ENCODE measurements at regions not wholly inside any gene's neighbourhood (a gene's known extent, or its start where the extent isn't known, plus 50 kb on each side); places are given as distances from the start of the nearest gene placed in this dataset.
"Not testable (repeated sequence)": the region's sequence is repeated elsewhere in the genome, so short reads cannot be mapped to it uniquely, and the experiment has no call there.

DNA sequence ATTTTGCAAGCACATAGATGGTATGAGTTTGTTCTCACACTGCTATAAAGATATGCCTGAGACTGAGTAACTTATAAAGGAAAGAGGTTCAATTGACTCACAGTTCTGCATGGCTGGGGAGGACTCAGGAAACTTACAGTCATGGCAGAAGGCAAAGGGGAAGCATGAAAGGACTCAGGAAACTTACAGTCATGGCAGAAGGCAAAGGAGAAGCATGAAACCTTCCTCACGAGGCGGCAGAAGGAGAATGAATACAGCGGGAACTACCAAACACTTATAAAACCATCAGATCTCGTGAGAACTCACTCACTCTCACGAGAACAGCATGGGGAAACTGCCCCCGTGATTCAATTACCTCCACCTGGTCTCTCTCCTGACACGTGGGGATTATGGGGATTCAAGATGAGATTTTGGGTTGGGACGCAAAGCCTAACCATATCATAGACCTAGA is 101.9 kb upstream of the NCOR2 start:
- H3K27me3 Mint-ChIP-seq; H3K4me1 Mint-ChIP-seq; DNase-seq; H3K36me3 Mint-ChIP-seq; H3K27ac Mint-ChIP-seq; H3K9me3 Mint-ChIP-seq; ATAC-seq (ENCODE audit: low read depth in 2 of 2); H3K4me3 Mint-ChIP-seq: not testable (repeated sequence)

DNA sequence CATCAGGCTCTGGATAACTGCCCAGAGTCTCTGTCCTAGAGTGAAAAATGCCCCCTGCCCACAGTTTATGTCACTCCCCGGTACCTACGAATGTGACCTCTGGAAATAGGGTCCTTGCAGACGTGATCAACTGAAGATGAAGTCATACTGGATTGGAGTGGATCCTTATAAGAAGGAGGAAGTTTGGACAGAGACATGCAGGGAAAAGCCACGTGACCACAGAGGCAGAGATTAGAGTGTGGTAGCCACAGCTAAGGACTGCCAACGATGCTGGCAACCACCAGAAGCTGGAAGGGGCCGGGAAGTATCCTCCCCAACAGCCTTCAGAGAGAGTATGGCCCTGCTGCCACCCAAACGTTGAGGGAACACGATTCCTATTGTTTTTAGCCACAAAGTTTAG is 101.2 kb upstream of the NCOR2 start:
- Mint-ChIP-seq H3K4me3 (no peak overlapping the region), H3K27me3 (peaks cover 0 to 7% (median 0%) of the 10 kb centered on the region in 3 donors), H3K9me3 (peaks cover 0 to 9% (median 5%) of the 10 kb centered on the region in 7 donors), H3K36me3 (peaks cover 0 to 9% of the 10 kb centered on the region in 2 donors), H3K27ac (no peak overlapping the region), H3K4me1 (no peaks in the 10 kb centered on the region)
- DNase-seq (no peak), ATAC-seq (ENCODE audit: low read depth in 2 of 2) (no peak)

DNA sequence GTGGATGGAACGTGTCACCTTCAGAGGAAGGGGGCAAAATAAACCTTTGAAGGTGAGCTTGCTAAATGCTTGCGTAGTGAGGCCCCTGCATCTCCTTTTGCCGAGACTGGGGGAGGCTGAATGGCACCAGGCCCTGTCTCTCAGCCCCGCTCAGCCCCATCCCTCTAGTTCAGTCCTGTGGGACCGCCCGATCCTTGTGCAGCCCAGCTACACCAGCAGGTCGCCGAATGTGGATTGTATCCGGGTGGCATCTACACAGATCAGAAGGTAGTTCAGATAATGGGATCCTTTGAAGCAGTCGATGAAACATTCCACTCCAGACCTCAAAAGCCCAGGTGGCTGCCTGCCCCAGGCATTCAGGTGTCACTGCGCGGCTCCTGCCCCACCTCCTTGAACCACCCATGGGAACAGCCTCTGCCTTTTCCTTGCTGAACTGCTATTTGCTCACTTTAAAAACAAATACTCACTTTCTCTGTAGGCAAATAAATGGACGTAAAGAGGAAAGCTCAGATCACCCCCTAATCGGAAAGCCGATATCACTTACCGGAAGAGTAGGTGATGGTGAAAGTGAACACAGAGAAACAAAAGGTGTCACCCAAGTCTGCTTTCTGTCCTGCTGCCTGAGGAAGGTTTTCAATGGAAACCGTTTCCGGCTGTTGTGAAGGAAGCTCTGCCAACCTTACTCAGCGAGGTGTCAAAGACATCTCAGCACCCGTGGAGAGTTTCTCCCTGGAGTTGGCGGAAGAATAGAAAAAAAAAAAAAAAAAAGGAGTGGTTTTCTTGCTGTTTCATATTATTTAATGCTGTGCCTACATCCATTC is 100.3 kb upstream of the NCOR2 start:
- ATAC-seq (ENCODE audit: low read depth in 2 of 2) = no peak
- peaks cover 0 to 7% (median 2%) of the 10 kb centered on the region in 3 donors for H3K27me3 Mint-ChIP-seq
- no peak overlapping the region for H3K4me3 Mint-ChIP-seq

DNA sequence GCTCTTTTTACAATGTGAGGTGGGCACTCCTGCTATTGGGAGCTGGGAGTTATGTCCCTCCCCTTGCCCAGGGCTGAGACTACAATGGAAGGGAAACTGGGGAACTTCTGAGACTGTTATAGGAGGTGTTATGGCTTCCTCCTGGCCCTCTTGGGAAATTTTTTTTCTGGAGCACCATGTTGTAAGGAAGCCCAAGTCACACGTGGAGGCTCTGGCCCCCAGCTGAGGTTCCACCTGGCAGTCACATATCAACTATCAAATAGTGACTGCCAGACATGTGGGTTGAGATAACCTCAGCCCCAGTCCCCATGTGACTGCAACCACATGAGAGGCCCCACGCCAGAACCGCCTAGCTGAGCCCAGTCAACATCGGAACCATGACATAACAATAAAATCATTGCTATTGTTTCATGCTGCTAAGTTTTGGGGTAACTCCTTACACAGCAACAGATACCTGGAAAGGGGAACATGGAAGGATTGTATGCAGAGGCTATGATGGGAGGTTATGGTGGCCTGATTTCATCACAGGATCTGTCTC is 99.4 kb upstream of the NCOR2 start:
- no peak for ATAC-seq (ENCODE audit: low read depth in 2 of 2)
- DNase-seq = no peak
- Mint-ChIP-seq H3K27ac (no peak overlapping the region), H3K9me3 (peaks cover 0 to 20% (median 14%) of the 10 kb centered on the region in 7 donors), H3K27me3 (peaks cover 0 to 7% (median 5%) of the 10 kb centered on the region in 3 donors), H3K4me3 (no peak overlapping the region), H3K36me3 (peaks cover 0 to 9% of the 10 kb centered on the region in 2 donors), H3K4me1 (no peaks in the 10 kb centered on the region)

More for the DNA sequence above, 100.3 kb upstream of the NCOR2 start:
- Mint-ChIP-seq H3K4me1 (no peaks in the 10 kb centered on the region), H3K27ac (no peak overlapping the region), H3K36me3 (peaks cover 0 to 9% of the 10 kb centered on the region in 2 donors), H3K9me3 (peaks cover 0 to 14% (median 9%) of the 10 kb centered on the region in 7 donors)
- no peak for DNase-seq

DNA sequence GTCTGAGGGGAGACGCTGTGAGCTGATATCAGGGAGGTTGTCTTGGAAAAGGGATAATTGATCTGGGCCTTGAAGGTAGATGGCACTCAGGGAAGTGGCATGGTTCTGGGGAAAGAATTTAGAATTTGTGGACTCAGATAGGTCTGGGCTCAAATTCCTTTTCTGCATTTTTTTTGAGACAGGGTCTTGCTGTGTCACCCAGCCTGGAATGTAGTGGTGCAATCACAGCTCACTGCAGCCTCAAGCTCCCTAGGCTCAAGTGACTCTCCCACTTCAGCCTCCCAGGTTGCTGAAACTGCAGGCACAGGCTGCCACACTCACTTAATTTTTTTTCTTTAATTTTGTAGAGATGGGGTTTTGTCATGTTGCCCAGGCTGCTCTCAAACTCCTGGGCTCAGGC is 98.1 kb upstream of the NCOR2 start:
- no peak for ATAC-seq (ENCODE audit: low read depth in 2 of 2)
- no peak for DNase-seq
- H3K4me1 Mint-ChIP-seq = no peaks in the 10 kb centered on the region

DNA sequence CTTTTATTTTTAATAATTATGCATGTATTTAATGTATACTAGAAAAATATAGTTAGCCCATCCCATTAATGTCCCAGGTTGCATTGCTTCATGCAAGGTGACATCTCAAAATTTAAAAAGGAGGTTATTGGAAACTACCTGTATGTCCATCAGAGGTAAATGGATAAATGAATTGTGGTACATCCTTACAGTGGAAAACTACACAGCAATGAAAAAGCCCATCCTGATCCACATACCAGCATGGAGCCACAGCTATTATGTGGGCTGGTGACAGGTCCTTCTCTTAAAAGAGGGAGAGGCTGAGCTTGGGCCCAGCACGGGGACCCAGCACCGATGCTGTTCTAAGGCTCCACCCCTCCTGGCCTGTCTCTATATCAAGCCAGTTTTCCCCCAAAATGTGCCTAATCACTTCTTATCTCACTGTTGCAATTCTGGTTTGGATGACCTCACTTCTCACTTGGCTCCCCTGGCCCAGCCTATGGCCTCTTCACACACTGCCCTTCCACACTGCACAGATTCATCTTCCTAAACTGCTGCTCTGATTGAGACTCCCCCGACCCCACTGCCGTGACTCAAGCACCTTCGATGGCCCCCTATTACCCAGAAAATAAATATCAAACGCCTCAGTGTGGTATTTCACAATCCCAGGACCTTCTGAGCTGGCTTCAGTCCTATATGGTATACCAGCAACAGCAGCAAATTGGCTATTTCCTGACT is 97.1 kb upstream of the NCOR2 start:
- Mint-ChIP-seq H3K36me3 (peaks cover 0 to 9% of the 10 kb centered on the region in 2 donors), H3K27me3 (peaks cover 0 to 13% (median 7%) of the 10 kb centered on the region in 3 donors), H3K4me3 (no peak overlapping the region), H3K4me1 (no peaks in the 10 kb centered on the region), H3K9me3 (peaks cover 0 to 19% (median 14%) of the 10 kb centered on the region in 7 donors), H3K27ac (no peak overlapping the region)
- ATAC-seq (ENCODE audit: low read depth in 2 of 2) (no peak), DNase-seq (no peak)

More for the DNA sequence above, 98.1 kb upstream of the NCOR2 start:
- peak overlapping the region in 1 of 6 donors; percentile 42 for H3K27ac Mint-ChIP-seq
- H3K9me3 Mint-ChIP-seq = peaks cover 0 to 20% (median 14%) of the 10 kb centered on the region in 7 donors
- peaks cover 0 to 9% of the 10 kb centered on the region in 2 donors for H3K36me3 Mint-ChIP-seq
- peaks cover 0 to 7% (median 5%) of the 10 kb centered on the region in 3 donors for H3K27me3 Mint-ChIP-seq
- H3K4me3 Mint-ChIP-seq = no peak overlapping the region

DNA sequence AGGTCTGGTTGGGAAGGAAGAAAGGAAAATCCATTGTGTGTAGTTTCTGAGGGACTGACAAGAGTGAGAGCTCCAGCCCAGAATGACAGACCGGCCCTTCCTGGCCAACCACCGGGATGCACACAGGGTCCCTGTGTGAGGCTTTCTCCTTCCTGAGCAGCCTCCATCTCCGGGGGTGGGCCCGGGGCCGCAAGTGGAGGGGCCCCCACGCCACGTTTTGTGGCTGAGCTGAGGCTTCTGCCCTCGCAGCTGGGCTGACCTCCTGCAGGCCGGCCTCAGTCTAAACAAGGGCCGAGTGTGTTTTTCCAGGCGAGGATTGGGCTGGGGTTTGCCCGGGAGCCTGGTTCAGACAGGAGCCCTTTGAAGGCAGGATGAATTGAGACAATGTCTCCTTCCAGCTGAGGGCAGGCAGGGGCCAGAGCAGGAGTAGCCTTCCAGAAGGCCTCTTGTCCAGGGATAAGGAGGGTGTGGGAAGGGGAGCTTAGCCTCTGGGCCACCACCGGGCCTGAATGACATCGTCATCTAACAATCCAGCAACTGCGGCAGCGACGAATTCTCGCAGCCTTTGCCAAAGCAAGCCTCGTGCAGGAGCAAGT is 96.5 kb upstream of the NCOR2 start:
- Mint-ChIP-seq H3K36me3 (peaks cover 0 to 9% of the 10 kb centered on the region in 2 donors), H3K27ac (no peak overlapping the region), H3K9me3 (peaks cover 2 to 24% (median 14%) of the 10 kb centered on the region in 7 donors), H3K27me3 (peaks cover 4 to 14% (median 7%) of the 10 kb centered on the region in 3 donors), H3K4me1 (no peaks in the 10 kb centered on the region), H3K4me3 (no peak overlapping the region)
- DNase-seq (no peak), ATAC-seq (ENCODE audit: low read depth in 2 of 2) (no peak)

DNA sequence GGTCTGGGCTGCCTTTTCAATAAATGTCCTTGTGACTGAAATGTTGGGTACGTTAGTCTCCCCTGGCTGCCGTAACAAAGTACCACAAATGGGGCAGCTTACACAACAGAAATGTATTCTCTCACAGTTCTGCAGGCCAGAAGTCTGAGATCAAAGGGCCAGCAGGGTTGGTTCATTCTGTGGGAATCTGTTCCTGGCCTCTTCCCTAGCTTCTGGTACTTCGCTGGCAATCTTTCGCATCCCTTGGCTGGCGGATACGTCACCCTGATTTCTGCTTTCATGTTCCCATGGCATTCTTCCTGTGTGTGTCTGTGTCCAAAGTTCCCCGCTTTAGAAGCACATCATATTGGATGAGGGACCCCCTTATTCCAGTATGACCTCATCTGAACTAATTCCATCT is 95.8 kb upstream of the NCOR2 start:
- Mint-ChIP-seq H3K36me3 (peaks cover 0 to 9% of the 10 kb centered on the region in 2 donors), H3K4me3 (no peak overlapping the region), H3K27ac (peak overlapping the region in 1 of 6 donors; percentile 34), H3K9me3 (peaks cover 3 to 25% (median 14%) of the 10 kb centered on the region in 7 donors), H3K4me1 (no peaks in the 10 kb centered on the region), H3K27me3 (peaks cover 7 to 14% (median 8%) of the 10 kb centered on the region in 3 donors)
- DNase-seq (no peak), ATAC-seq (ENCODE audit: low read depth in 2 of 2) (no peak)

DNA sequence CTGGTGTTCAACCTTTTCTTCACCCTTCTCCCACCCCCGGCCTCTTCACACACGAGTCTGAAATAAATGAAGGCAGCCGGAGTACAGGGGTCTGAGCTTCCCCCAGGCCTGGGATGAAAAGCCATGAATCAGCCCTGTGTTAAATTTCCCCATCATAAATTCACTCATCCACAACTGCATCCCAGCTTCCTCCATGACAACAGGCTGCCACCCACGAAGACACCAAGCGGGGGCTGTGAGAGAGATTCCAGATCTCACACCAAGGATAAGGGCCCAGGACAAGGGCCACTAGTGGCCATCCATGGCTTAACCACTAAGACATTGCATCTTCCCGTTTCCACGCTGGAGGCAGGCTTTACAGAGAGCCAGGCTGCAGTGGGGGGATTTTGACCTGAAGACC is 93.9 kb upstream of the NCOR2 start:
- ATAC-seq (ENCODE audit: low read depth in 2 of 2) = no peak
- peaks cover 3 to 25% (median 13%) of the 10 kb centered on the region in 7 donors for H3K9me3 Mint-ChIP-seq
- no peaks in the 10 kb centered on the region for H3K4me1 Mint-ChIP-seq

DNA sequence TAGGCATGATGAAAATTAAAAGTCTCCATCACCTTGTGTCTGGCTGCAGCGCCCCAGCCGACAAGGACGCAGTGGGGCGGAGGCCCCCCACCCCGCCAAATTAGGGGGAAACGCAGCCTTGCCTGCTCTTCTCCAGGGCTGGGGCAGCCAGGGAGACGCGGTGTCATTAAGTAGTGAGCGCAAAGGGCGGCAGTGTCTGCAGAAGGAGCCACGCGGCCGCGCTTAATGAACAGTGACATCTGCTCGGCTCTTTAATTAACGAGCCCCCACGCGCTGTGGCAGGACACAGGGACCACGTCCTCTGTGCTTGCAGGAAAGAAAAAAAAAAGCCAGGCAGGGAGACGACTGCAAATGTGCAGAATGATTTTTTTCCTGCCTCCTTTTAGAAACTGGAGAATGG is 93.4 kb upstream of the NCOR2 start:
- DNase-seq (no peak), ATAC-seq (ENCODE audit: low read depth in 2 of 2) (no peak)
- Mint-ChIP-seq H3K4me1 (no peaks in the 10 kb centered on the region), H3K9me3 (peaks cover 3 to 25% (median 13%) of the 10 kb centered on the region in 7 donors), H3K27me3 (peaks cover 17 to 20% (median 18%) of the 10 kb centered on the region in 3 donors), H3K36me3 (peaks cover 4 to 9% of the 10 kb centered on the region in 2 donors), H3K4me3 (no peak overlapping the region), H3K27ac (peak overlapping the region in 1 of 6 donors; percentile 3)

More for the DNA sequence above, 93.9 kb upstream of the NCOR2 start:
- H3K27me3 Mint-ChIP-seq = peaks cover 13 to 18% (median 15%) of the 10 kb centered on the region in 3 donors
- no peak for DNase-seq
- peaks cover 4 to 9% of the 10 kb centered on the region in 2 donors for H3K36me3 Mint-ChIP-seq
- H3K27ac Mint-ChIP-seq = no peak overlapping the region
- H3K4me3 Mint-ChIP-seq = no peak overlapping the region

DNA sequence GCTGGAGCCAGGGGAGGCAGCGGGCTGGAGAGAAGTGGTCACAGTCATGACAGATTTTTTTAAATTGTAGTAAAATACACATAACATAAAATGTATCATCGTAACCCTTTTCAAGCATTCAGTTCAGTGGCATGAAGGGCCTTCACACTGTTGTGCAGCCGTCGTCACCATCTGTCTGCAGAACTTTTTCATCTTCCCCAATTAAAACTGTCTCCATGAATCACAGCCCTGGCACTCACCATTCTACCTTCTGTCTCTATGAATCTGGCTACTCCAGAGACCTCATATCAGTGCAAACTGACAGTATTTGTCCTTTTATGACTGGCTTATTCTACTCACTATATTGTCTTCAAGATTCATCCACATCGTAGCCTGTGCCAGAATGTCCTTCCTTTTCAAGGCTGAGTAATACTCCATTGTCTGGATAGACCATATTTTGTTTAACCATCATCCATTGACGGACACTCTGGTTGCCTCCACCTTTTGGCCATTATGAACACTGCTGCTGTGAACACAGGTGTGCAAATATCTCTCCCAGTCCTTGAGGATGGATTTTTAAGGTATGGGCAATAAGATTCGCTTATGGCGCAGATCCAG is 91.5 kb upstream of the NCOR2 start:
- H3K27me3 Mint-ChIP-seq = peaks cover 16 to 29% (median 25%) of the 10 kb centered on the region in 3 donors
- no peak for ATAC-seq (ENCODE audit: low read depth in 2 of 2)
- peaks cover 0 to 25% (median 10%) of the 10 kb centered on the region in 7 donors for H3K9me3 Mint-ChIP-seq
- DNase-seq = no peak
- peaks cover 0 to 4% of the 10 kb centered on the region in 2 donors for H3K36me3 Mint-ChIP-seq
- H3K27ac Mint-ChIP-seq = no peak overlapping the region
- no peak overlapping the region for H3K4me3 Mint-ChIP-seq
- no peaks in the 10 kb centered on the region for H3K4me1 Mint-ChIP-seq

DNA sequence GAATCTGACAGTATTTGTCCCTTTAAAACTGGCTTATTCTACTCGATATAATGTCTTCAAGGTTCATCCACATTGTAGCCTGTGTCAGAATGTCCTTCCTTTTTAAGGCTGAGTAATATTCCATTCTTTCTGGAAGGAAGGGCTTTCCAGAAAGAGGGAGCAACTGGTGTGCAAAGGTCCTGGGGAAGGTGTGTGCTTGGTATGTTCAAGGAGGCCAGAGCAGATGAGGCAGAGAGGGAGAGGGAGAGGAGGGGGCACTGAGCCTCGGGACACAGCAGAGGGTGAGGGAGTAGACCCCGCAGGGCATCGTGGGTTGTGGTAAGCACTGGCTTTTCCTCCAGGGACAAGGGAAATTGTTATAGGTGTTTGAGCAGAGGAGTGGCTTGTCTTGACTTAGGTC is 90.9 kb upstream of the NCOR2 start:
- H3K4me3 Mint-ChIP-seq = no peak overlapping the region
- DNase-seq (no peak), ATAC-seq (ENCODE audit: low read depth in 2 of 2) (no peak)
- H3K27ac Mint-ChIP-seq = no peak overlapping the region
- peaks cover 0 to 4% of the 10 kb centered on the region in 2 donors for H3K36me3 Mint-ChIP-seq
- peaks cover 16 to 31% (median 25%) of the 10 kb centered on the region in 3 donors for H3K27me3 Mint-ChIP-seq
- peaks cover 0 to 22% (median 6%) of the 10 kb centered on the region in 7 donors for H3K9me3 Mint-ChIP-seq
- H3K4me1 Mint-ChIP-seq = no peaks in the 10 kb centered on the region

All from naive B cell (primary cell).